ENCODE measurements at regions not wholly inside any gene's neighbourhood (a gene's known extent, or its start where the extent isn't known, plus 50 kb on each side); places are given as distances from the start of the nearest gene placed in this dataset.

- Histone ChIP-seq H3K27ac (no peak overlapping the region), H3K9ac (ENCODE audit: low read depth in 2 of 2, low read length in 2 of 2) (no peak overlapping the region), H3K4me1 (no peaks in the 10 kb centered on the region), H3K9me3 (no peaks in the 10 kb centered on the region), H3K4me3 (no peak overlapping the region), H3K27me3 (no peaks in the 10 kb centered on the region), H3K36me3 (no peaks in the 10 kb centered on the region)
- TF ChIP-seq CTCF (IDR thresholded peaks at IDR 0.05): no peak
- intact Hi-C loops (cut with DNase I): no loop called here
- DNase-seq: no peak
These were observed 384.2 kb upstream of the MYT1L start for GRCh38 chr2:2715036-2715818.

GRCh38 chr2:2714408-2714807 lies 383.3 kb upstream of the MYT1L start:
- H3K9ac ChIP-seq (ENCODE audit: low read depth in 2 of 2, low read length in 2 of 2): no peak overlapping the region
- intact Hi-C loops (cut with DNase I): no loop called here
- no peak overlapping the region for H3K4me3 ChIP-seq
- no peak for DNase-seq
- H3K27ac ChIP-seq: no peak overlapping the region
- no peaks in the 10 kb centered on the region for H3K36me3 ChIP-seq
- H3K4me1 ChIP-seq: no peaks in the 10 kb centered on the region
- H3K27me3 ChIP-seq: no peaks in the 10 kb centered on the region
- no peak for TF ChIP-seq CTCF (IDR thresholded peaks at IDR 0.05)
- no peaks in the 10 kb centered on the region for H3K9me3 ChIP-seq

DNA sequence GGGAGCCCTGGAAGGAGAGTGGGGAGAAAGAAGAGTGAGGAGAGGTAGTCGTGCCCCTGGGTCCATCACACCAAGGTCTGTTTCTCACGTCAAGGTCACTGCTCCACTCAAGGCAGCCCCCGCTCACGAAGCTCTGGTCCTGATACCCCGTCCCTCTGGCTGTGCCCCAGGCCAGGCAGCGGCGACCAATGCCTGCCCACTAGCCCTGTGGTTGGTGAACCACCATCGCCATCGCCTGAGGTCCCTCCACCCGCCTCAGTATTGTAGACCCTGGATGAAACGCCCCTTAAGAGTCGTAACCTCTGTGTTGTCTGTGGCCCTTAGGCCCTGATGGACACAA lies 378.3 kb upstream of the MYT1L start:
- TF ChIP-seq CTCF (IDR thresholded peaks at IDR 0.05): no peak
- H3K9ac ChIP-seq (ENCODE audit: low read depth in 2 of 2, low read length in 2 of 2): no peak overlapping the region
- no peak for DNase-seq
- no peaks in the 10 kb centered on the region for H3K4me1 ChIP-seq
- H3K4me3 ChIP-seq: no peak overlapping the region
- no peaks in the 10 kb centered on the region for H3K9me3 ChIP-seq
- no peak overlapping the region for H3K27ac ChIP-seq
- H3K36me3 ChIP-seq: no peaks in the 10 kb centered on the region
- intact Hi-C loops (cut with DNase I): no loop called here
- no peaks in the 10 kb centered on the region for H3K27me3 ChIP-seq

GRCh38 chr2:2708575-2709430 lies 377.7 kb upstream of the MYT1L start:
- Histone ChIP-seq H3K27ac (no peak overlapping the region), H3K9me3 (no peaks in the 10 kb centered on the region), H3K4me1 (no peaks in the 10 kb centered on the region), H3K36me3 (no peaks in the 10 kb centered on the region), H3K27me3 (no peaks in the 10 kb centered on the region), H3K4me3 (no peak overlapping the region), H3K9ac (ENCODE audit: low read depth in 2 of 2, low read length in 2 of 2) (no peak overlapping the region)
- DNase-seq: no peak
- no peak for TF ChIP-seq CTCF (IDR thresholded peaks at IDR 0.05)
- intact Hi-C loops (cut with DNase I): no loop called here

DNA sequence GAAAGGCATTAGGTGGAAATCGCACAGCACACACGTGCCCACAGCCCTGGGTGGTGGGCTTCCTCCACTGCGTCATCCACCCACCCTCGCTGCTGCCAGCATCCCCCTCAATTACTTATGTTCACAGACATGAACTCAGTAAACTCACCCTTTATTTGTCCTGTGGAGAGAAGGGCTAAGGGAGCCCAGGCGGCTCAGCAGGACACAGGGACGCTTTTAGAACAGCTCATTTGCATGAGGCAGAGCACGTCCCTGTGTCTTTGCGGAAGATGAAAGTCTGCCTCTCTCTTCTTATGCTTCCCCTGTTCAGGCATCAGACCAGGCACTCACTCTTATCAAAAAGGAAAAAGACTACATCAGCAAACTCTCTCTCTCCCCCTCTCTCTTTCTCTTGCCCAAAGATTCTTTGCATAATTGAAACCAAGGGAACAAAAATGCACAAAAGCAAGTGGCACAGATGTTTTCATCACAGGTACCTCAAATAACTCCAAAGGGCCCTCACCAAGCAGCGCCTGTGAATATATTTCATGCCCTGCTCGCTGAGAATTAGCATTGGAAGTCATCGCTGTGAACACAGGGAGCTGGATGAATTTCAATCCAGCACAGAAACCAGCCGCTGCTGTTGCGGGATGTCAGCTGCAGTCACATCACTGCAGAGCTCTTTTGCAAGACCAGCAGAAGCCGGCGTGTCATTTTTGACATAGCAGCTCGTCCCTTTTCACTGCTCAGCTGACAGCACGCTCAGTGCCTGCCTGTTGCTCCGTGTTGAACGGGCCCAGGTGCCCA lies 376.3 kb upstream of the MYT1L start:
- Histone ChIP-seq H3K36me3 (no peaks in the 10 kb centered on the region), H3K9ac (ENCODE audit: low read depth in 2 of 2, low read length in 2 of 2) (no peak overlapping the region), H3K27me3 (no peaks in the 10 kb centered on the region), H3K9me3 (no peaks in the 10 kb centered on the region), H3K4me1 (no peaks in the 10 kb centered on the region), H3K27ac (no peak overlapping the region), H3K4me3 (no peak overlapping the region)
- no peak for TF ChIP-seq CTCF (IDR thresholded peaks at IDR 0.05)
- intact Hi-C loops (cut with DNase I): no loop called here
- no peak for DNase-seq

Data from colonic mucosa (tissue), 4 donors.